Fibroblast of pulmonary artery (primary cell): ENCODE measurements at regions not wholly inside any gene's neighbourhood (a gene's known extent, or its start where the extent isn't known, plus 50 kb on each side); places are given as distances from the start of the nearest gene placed in this dataset.

Experiments
- DNase-seq: peaks from one replicate; pipeline ENCODE4 v3.0.0-alpha.2; 2010; ENCODE audit warnings: low read depth
- H3K4me3 ChIP-seq: replicated peaks from 2 replicates; pipeline ENCODE4 v1.5.1; 2011; ENCODE audit warnings: low read depth, mild to moderate bottlenecking, control low read depth, low read length, moderate library complexity
- CTCF ChIP-seq: IDR thresholded peaks from 2 replicates; pipeline ENCODE4 v1.5.1; 2011; ENCODE audit warnings: mild to moderate bottlenecking, control low read depth, low read length, inconsistent platforms; ENCODE audit errors: missing control alignments

- no peak overlapping the region for H3K4me3 ChIP-seq
- peak; percentile 48 for DNase-seq
- no peak for TF ChIP-seq CTCF
Observed at GRCh38 chr3:104951426-104951825, 415.3 kb upstream of the ALCAM start.

- TF ChIP-seq CTCF: no peak
- no peak overlapping the region for H3K4me3 ChIP-seq
- DNase-seq: peak; percentile 69
Observed at GRCh38 chr3:104952146-104952972, 414.4 kb upstream of the ALCAM start.

GRCh38 chr3:104956620-104957345, 409.9 kb upstream of the ALCAM start:
- H3K4me3 ChIP-seq: no peak overlapping the region
- no peak for DNase-seq
- TF ChIP-seq CTCF: no peak

- no peak for TF ChIP-seq CTCF
- no peak for DNase-seq
- H3K4me3 ChIP-seq: no peak overlapping the region
Observed at GRCh38 chr3:104960579-104960978, 406.1 kb upstream of the ALCAM start.

- H3K4me3 ChIP-seq: no peak overlapping the region
- DNase-seq: no peak
- no peak for TF ChIP-seq CTCF
Observed at GRCh38 chr3:104961851-104962250, 404.9 kb upstream of the ALCAM start.

- TF ChIP-seq CTCF: no peak
- no peak overlapping the region for H3K4me3 ChIP-seq
- no peak for DNase-seq
Observed at GRCh38 chr3:104974316-104974715, 392.4 kb upstream of the ALCAM start.
